ENCODE measurements at regions not wholly inside any gene's neighbourhood (a gene's known extent, or its start where the extent isn't known, plus 50 kb on each side); places are given as distances from the start of the nearest gene placed in this dataset.

GRCh38 chr12:67531051-67531450 lies 117.5 kb upstream of the DYRK2 start:
- H3K9ac ChIP-seq (ENCODE audit: control insufficient read depth, extremely low read depth, insufficient read depth, low read length) = no peak overlapping the region
- no peaks in the 10 kb centered on the region for H3K36me3 ChIP-seq (ENCODE audit: control insufficient read depth in 2 of 2, extremely low read depth in 1 of 2, insufficient read depth in 2 of 2, low read length in 2 of 2)
- DNase-seq (ENCODE audit: low read depth, low spot score) (no peak), FAIRE-seq (peak; percentile 49)
- no peaks in the 10 kb centered on the region for H3K27me3 ChIP-seq (ENCODE audit: control insufficient read depth, extremely low read depth, insufficient read depth, low read length)
- no peak overlapping the region for H2AFZ ChIP-seq (ENCODE audit: control insufficient read depth, low read length)
- H3K9me3 ChIP-seq (ENCODE audit: control insufficient read depth, low read depth, low read length) = no peaks in the 10 kb centered on the region
- no peaks in the 10 kb centered on the region for H3K9me1 ChIP-seq (ENCODE audit: control insufficient read depth, extremely low read depth, insufficient read depth, low read length)
- H3K27ac ChIP-seq (ENCODE audit: control insufficient read depth, insufficient read depth, low read length) = no peak overlapping the region
- dilution Hi-C loops (cut with MboI; ENCODE audit: extremely low pct_ligation_motif_present, low sequenced_read_pairs) = no loop called here
- no peak overlapping the region for H3K4me3 ChIP-seq (ENCODE audit: control insufficient read depth in 2 of 3, extremely low read depth in 1 of 3, insufficient read depth in 2 of 3, low read depth in 1 of 3, low read length in 3 of 3)
- H4K20me1 ChIP-seq (ENCODE audit: control insufficient read depth, extremely low read depth, insufficient read depth, low read length) = no peaks in the 10 kb centered on the region
- H3K79me2 ChIP-seq (ENCODE audit: control insufficient read depth, insufficient read depth, low read length) = no peaks in the 10 kb centered on the region
- TF ChIP-seq EZH2 (IDR thresholded peaks at IDR 0.05; ENCODE audit: low read length) = no peak
- TF ChIP-seq CTCF (optimal IDR thresholded peaks at IDR 0.05 in 1 of 3, IDR thresholded peaks at IDR 0.05 in 1 of 3, conservative IDR thresholded peaks at IDR 0.05 in 1 of 3; ENCODE audit: extremely low read depth in 1 of 3, insufficient read depth in 2 of 3, low read length in 3 of 3) = no peak
- peaks cover 20% of the 10 kb centered on the region for H3K4me1 ChIP-seq (ENCODE audit: control insufficient read depth, extremely low read depth, insufficient read depth, low read length)
- no peak overlapping the region for H3K4me2 ChIP-seq (ENCODE audit: control insufficient read depth, extremely low read depth, insufficient read depth, low read depth, low read length)

- DNase-seq (ENCODE audit: low read depth, low spot score) (no peak), FAIRE-seq (no peak)
- Histone ChIP-seq H2AFZ (ENCODE audit: control insufficient read depth, low read length) (no peak overlapping the region), H3K9ac (ENCODE audit: control insufficient read depth, extremely low read depth, insufficient read depth, low read length) (no peak overlapping the region), H3K27ac (ENCODE audit: control insufficient read depth, insufficient read depth, low read length) (no peak overlapping the region), H3K4me2 (ENCODE audit: control insufficient read depth, extremely low read depth, insufficient read depth, low read depth, low read length) (no peak overlapping the region), H3K9me3 (ENCODE audit: control insufficient read depth, low read depth, low read length) (no peaks in the 10 kb centered on the region), H3K4me3 (ENCODE audit: control insufficient read depth in 2 of 3, extremely low read depth in 1 of 3, insufficient read depth in 2 of 3, low read depth in 1 of 3, low read length in 3 of 3) (no peak overlapping the region), H3K36me3 (ENCODE audit: control insufficient read depth in 2 of 2, extremely low read depth in 1 of 2, insufficient read depth in 2 of 2, low read length in 2 of 2) (no peaks in the 10 kb centered on the region), H4K20me1 (ENCODE audit: control insufficient read depth, extremely low read depth, insufficient read depth, low read length) (no peaks in the 10 kb centered on the region), H3K4me1 (ENCODE audit: control insufficient read depth, extremely low read depth, insufficient read depth, low read length) (peaks cover 20% of the 10 kb centered on the region), H3K79me2 (ENCODE audit: control insufficient read depth, insufficient read depth, low read length) (no peaks in the 10 kb centered on the region), H3K27me3 (ENCODE audit: control insufficient read depth, extremely low read depth, insufficient read depth, low read length) (no peaks in the 10 kb centered on the region), H3K9me1 (ENCODE audit: control insufficient read depth, extremely low read depth, insufficient read depth, low read length) (no peaks in the 10 kb centered on the region)
- TF ChIP-seq CTCF (optimal IDR thresholded peaks at IDR 0.05 in 1 of 3, IDR thresholded peaks at IDR 0.05 in 1 of 3, conservative IDR thresholded peaks at IDR 0.05 in 1 of 3; ENCODE audit: extremely low read depth in 1 of 3, insufficient read depth in 2 of 3, low read length in 3 of 3) (no peak), EZH2 (IDR thresholded peaks at IDR 0.05; ENCODE audit: low read length) (no peak)
- dilution Hi-C loops (cut with MboI; ENCODE audit: extremely low pct_ligation_motif_present, low sequenced_read_pairs) = no loop called here
Observed at GRCh38 chr12:67531501-67531900, 117.0 kb upstream of the DYRK2 start.

Data from keratinocyte (primary cell).